Testis (tissue), 2 donors: ENCODE measurements at regions not wholly inside any gene's neighbourhood (a gene's known extent, or its start where the extent isn't known, plus 50 kb on each side); places are given as distances from the start of the nearest gene placed in this dataset.

Source experiments
- CTCF ChIP-seq, 3 experiments: fragments of 450-650 bp in 2 of 3; fragments of 200-600 bp in 1 of 3; sonication (generic) in 1 of 3; IDR thresholded peaks; one replicate each; pipeline ENCODE4 v1.5.1; 2016 to 2019; ENCODE audit warnings: antibody characterized with exemption in 3 of 3, mild to moderate bottlenecking in 2 of 3, moderate library complexity in 1 of 3
- POLR2A ChIP-seq: fragments of 450-650 bp; IDR thresholded peaks from one replicate; pipeline ENCODE4 v1.6.1; 2017; ENCODE audit warnings: antibody characterized with exemption, mild to moderate bottlenecking, moderate library complexity

- TF ChIP-seq POLR2A (no peak), CTCF (IDR thresholded peaks at IDR 0.05) (no peak)
These were observed 558.8 kb downstream of the KCNT2 start for GRCh38 chr1:196049407-196049806.
